HG03469 (cell line): ENCODE measurements at regions not wholly inside any gene's neighbourhood (a gene's known extent, or its start where the extent isn't known, plus 50 kb on each side); places are given as distances from the start of the nearest gene placed in this dataset.

ENCODE experiments used
- ATAC-seq: cut with Tn5 transposase; IDR thresholded peaks from one replicate; pipeline ENCODE4 v1.9.1; 2021; ENCODE audit warnings: mild to moderate bottlenecking, moderate library complexity, moderate number of reproducible peaks; ENCODE audit not compliant: unreplicated experiment

- no peak for ATAC-seq
Measured at GRCh38 chr2:139359818-139360217, 579.6 kb upstream of the NXPH2 start.

- no peak for ATAC-seq
Measured at GRCh38 chr2:139357972-139358371, 577.8 kb upstream of the NXPH2 start.

GRCh38 chr2:139354518-139354917 is 574.3 kb upstream of the NXPH2 start:
- ATAC-seq = no peak

- no peak for ATAC-seq
Measured at GRCh38 chr2:139353874-139354273, 573.7 kb upstream of the NXPH2 start.

GRCh38 chr2:139317259-139317658 is 537.1 kb upstream of the NXPH2 start:
- no peak for ATAC-seq

GRCh38 chr2:139314059-139314458 is 533.9 kb upstream of the NXPH2 start:
- no peak for ATAC-seq

GRCh38 chr2:139296672-139297209 is 516.6 kb upstream of the NXPH2 start:
- no peak for ATAC-seq

- ATAC-seq = no peak
Measured at GRCh38 chr2:139293992-139294548, 513.9 kb upstream of the NXPH2 start.

GRCh38 chr2:139281124-139281523 is 500.9 kb upstream of the NXPH2 start:
- no peak for ATAC-seq

GRCh38 chr2:139271879-139272278 is 491.7 kb upstream of the NXPH2 start:
- no peak for ATAC-seq

GRCh38 chr2:139271149-139271548 is 491.0 kb upstream of the NXPH2 start:
- no peak for ATAC-seq

- no peak for ATAC-seq
Measured at GRCh38 chr2:139260052-139260430, 479.9 kb upstream of the NXPH2 start.

GRCh38 chr2:139259422-139260051 is 479.3 kb upstream of the NXPH2 start:
- ATAC-seq = no peak

- no peak for ATAC-seq
Measured at GRCh38 chr2:139241286-139241685, 461.1 kb upstream of the NXPH2 start.

- ATAC-seq = no peak
Measured at GRCh38 chr2:139237023-139237422, 456.8 kb upstream of the NXPH2 start.

GRCh38 chr2:139230881-139231280 is 450.7 kb upstream of the NXPH2 start:
- no peak for ATAC-seq

GRCh38 chr2:139228276-139228675 is 448.1 kb upstream of the NXPH2 start:
- no peak for ATAC-seq

GRCh38 chr2:139225961-139226360 is 445.8 kb upstream of the NXPH2 start:
- no peak for ATAC-seq

GRCh38 chr2:139218181-139218580 is 438.0 kb upstream of the NXPH2 start:
- ATAC-seq = no peak

GRCh38 chr2:139217641-139218040 is 437.5 kb upstream of the NXPH2 start:
- ATAC-seq = no peak

GRCh38 chr2:139216435-139216834 is 436.2 kb upstream of the NXPH2 start:
- ATAC-seq = no peak

- no peak for ATAC-seq
Measured at GRCh38 chr2:139214801-139215200, 434.6 kb upstream of the NXPH2 start.

- ATAC-seq = no peak
Measured at GRCh38 chr2:139209586-139209985, 429.4 kb upstream of the NXPH2 start.
